NB4 (cell line): ENCODE measurements at regions not wholly inside any gene's neighbourhood (a gene's known extent, or its start where the extent isn't known, plus 50 kb on each side); places are given as distances from the start of the nearest gene placed in this dataset.

Experiments used
- DNase-seq: peaks from one replicate; pipeline ENCODE4 v3.0.0; 2010; ENCODE audit warnings: low read depth
- H3K4me3 ChIP-seq: one replicate; pipeline ENCODE4 v1.5.1; 2011; ENCODE audit warnings: mild to moderate bottlenecking, low read depth, low read length, moderate library complexity
- CTCF ChIP-seq: IDR thresholded peaks from one replicate; pipeline ENCODE4 v1.5.1; 2012; ENCODE audit warnings: low read depth, low read length
- MAX ChIP-seq: IDR thresholded peaks from 2 replicates; pipeline ENCODE4 v1.6.1; 2011; ENCODE audit warnings: low read depth, low read length
- MYC ChIP-seq: IDR thresholded peaks from 2 replicates; pipeline ENCODE4 v1.6.1; 2011; ENCODE audit warnings: low read depth, low read length
- POLR2A ChIP-seq: IDR thresholded peaks from 2 replicates; pipeline ENCODE4 v1.6.1; 2011; ENCODE audit warnings: mild to moderate bottlenecking; ENCODE audit not compliant: insufficient read length; ENCODE audit errors: extremely low read depth

- no peak for DNase-seq
- no peak for TF ChIP-seq MYC
- TF ChIP-seq CTCF, result no peak
- no peak for TF ChIP-seq POLR2A
- no peak for TF ChIP-seq MAX
Observed at GRCh38 chr20:40100261-40100660, 588.8 kb downstream of the MAFB start.

GRCh38 chr20:40090236-40090635, 598.8 kb downstream of the MAFB start:
- DNase-seq, result no peak
- TF ChIP-seq MAX, result no peak
- TF ChIP-seq CTCF, result no peak
- no peak for TF ChIP-seq POLR2A
- no peak for TF ChIP-seq MYC
- H3K4me3 ChIP-seq, result no peak overlapping the region

More at GRCh38 chr20:40100261-40100660, 588.8 kb downstream of the MAFB start:
- no peak overlapping the region for H3K4me3 ChIP-seq

GRCh38 chr20:40087496-40087895, 601.5 kb downstream of the MAFB start:
- H3K4me3 ChIP-seq, result no peak overlapping the region
- DNase-seq, result no peak
- no peak for TF ChIP-seq MAX
- no peak for TF ChIP-seq CTCF
- TF ChIP-seq MYC, result no peak
- no peak for TF ChIP-seq POLR2A

GRCh38 chr20:40085513-40085912, 603.5 kb downstream of the MAFB start:
- TF ChIP-seq MYC (no peak), CTCF (no peak), MAX (no peak), POLR2A (no peak)
- no peak overlapping the region for H3K4me3 ChIP-seq
- DNase-seq, result no peak

GRCh38 chr20:40082436-40082835, 606.6 kb downstream of the MAFB start:
- DNase-seq, result no peak
- TF ChIP-seq MAX, result no peak
- TF ChIP-seq MYC, result no peak
- TF ChIP-seq CTCF, result no peak
- no peak for TF ChIP-seq POLR2A
- H3K4me3 ChIP-seq, result no peak overlapping the region

GRCh38 chr20:40081653-40082052, 607.4 kb downstream of the MAFB start:
- no peak overlapping the region for H3K4me3 ChIP-seq
- no peak for DNase-seq
- TF ChIP-seq CTCF (no peak), POLR2A (no peak), MYC (no peak), MAX (no peak)
